NB4 (cell line): ENCODE measurements at regions not wholly inside any gene's neighbourhood (a gene's known extent, or its start where the extent isn't known, plus 50 kb on each side); places are given as distances from the start of the nearest gene placed in this dataset.
"Not testable (repeated sequence)": the region's sequence is repeated elsewhere in the genome, so short reads cannot be mapped to it uniquely, and the experiment has no call there.

Experiments used
- DNase-seq: peaks from one replicate; pipeline ENCODE4 v3.0.0; 2010; ENCODE audit warnings: low read depth
- H3K4me3 ChIP-seq: one replicate; pipeline ENCODE4 v1.5.1; 2011; ENCODE audit warnings: mild to moderate bottlenecking, low read depth, low read length, moderate library complexity
- MAX ChIP-seq: IDR thresholded peaks from 2 replicates; pipeline ENCODE4 v1.6.1; 2011; ENCODE audit warnings: low read depth, low read length
- MYC ChIP-seq: IDR thresholded peaks from 2 replicates; pipeline ENCODE4 v1.6.1; 2011; ENCODE audit warnings: low read depth, low read length
- POLR2A ChIP-seq: IDR thresholded peaks from 2 replicates; pipeline ENCODE4 v1.6.1; 2011; ENCODE audit warnings: mild to moderate bottlenecking; ENCODE audit not compliant: insufficient read length; ENCODE audit errors: extremely low read depth
- TF ChIP-seq, protein P1 (sequence below): IDR thresholded peaks from one replicate; pipeline ENCODE4 v1.5.1; 2012; ENCODE audit warnings: low read depth, low read length

- no peak for DNase-seq
- TF ChIP-seq, protein P1, sequence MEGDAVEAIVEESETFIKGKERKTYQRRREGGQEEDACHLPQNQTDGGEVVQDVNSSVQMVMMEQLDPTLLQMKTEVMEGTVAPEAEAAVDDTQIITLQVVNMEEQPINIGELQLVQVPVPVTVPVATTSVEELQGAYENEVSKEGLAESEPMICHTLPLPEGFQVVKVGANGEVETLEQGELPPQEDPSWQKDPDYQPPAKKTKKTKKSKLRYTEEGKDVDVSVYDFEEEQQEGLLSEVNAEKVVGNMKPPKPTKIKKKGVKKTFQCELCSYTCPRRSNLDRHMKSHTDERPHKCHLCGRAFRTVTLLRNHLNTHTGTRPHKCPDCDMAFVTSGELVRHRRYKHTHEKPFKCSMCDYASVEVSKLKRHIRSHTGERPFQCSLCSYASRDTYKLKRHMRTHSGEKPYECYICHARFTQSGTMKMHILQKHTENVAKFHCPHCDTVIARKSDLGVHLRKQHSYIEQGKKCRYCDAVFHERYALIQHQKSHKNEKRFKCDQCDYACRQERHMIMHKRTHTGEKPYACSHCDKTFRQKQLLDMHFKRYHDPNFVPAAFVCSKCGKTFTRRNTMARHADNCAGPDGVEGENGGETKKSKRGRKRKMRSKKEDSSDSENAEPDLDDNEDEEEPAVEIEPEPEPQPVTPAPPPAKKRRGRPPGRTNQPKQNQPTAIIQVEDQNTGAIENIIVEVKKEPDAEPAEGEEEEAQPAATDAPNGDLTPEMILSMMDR, result no peak
- TF ChIP-seq POLR2A (no peak), MAX (no peak), MYC (no peak)
- no peak overlapping the region for H3K4me3 ChIP-seq
Measured at GRCh38 chr1:87981810-87982209, 653.1 kb downstream of the LMO4 start.

DNA sequence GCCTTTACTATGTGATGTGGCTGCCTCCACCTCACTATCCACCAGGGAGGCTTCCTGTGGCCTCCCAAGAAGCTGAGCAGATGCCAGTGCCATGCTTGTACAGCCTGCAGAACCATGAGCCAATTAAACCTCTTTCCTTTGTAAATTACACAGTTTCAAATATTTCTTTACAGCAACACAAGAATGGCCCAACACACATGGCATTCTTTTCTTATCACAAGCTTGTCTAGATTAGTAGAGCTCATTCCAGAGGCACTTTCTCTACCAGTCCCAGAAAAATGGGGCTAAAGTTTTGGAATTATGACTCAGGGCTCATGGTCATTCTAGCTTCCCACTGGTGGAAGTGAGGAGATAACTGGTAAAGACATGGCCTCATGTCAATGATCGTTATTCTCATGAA lies 655.2 kb downstream of the LMO4 start:
- no peak for TF ChIP-seq MAX
- TF ChIP-seq, protein P1, result no peak
- TF ChIP-seq MYC, result no peak
- no peak for TF ChIP-seq POLR2A
- no peak overlapping the region for H3K4me3 ChIP-seq
- no peak for DNase-seq

DNA sequence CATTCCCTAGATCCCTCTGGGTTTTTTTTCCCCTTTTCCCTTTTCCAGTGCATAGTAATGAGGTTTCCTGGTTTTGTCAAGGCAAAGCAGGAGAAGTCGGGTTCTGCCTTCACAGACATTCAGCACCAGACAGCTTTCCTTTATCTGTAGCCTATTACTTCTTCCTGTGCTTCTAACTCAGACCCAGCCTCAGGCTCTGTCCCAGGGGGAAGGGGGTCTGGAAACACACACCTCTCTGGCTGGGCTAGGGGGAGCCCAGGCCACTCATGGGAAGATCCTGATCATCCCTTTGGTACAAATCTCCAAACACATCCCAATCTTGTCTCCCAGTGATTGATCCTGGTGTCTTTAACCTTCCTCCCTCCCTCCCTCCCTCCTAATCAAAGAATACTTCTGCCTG lies 656.4 kb downstream of the LMO4 start:
- TF ChIP-seq POLR2A (no peak), MYC (no peak), MAX (no peak)
- TF ChIP-seq, protein P1, result no peak

DNA sequence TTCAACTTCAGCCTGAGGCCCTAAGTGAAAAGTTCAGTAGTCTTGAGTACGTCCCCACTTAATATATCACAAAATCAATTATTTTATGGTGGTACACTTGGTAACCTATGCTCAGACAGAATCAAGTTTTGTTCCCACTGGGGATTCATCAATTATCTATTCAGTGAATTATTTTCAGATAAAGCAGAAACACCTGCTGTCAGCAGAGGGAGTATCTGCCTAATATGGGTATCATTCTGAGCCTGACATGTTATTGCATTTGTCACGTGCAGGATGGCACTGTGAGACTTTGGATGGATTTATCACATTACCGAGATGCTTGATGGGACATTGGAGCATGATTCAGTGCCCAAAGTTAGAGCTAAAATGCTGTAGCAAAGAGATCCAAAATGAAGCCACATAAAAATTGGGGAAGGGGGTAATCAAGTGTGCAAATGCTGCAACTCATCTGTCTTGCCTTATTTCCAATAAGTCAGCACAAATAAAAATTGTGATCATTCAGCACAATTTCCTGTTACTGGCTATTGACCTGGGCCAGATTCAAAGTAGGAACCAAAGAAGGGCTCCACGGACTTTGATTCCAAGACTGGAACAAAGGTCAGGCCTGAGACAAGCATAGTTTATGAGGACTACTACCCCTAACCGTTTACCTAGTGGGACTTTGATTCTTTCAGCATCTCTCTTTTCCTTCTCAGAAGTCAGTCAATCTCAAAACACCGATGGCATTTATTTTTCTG lies 657.6 kb downstream of the LMO4 start:
- DNase-seq, result no peak
- H3K4me3 ChIP-seq, result no peak overlapping the region
- TF ChIP-seq, protein P1, result no peak
- TF ChIP-seq MYC, result no peak
- TF ChIP-seq POLR2A, result no peak
- no peak for TF ChIP-seq MAX

More for the DNA sequence above, 656.4 kb downstream of the LMO4 start:
- DNase-seq, result no peak
- H3K4me3 ChIP-seq, result no peak overlapping the region

GRCh38 chr1:87989346-87989745 lies 660.7 kb downstream of the LMO4 start:
- TF ChIP-seq, protein P1, result no peak
- no peak for TF ChIP-seq POLR2A
- no peak overlapping the region for H3K4me3 ChIP-seq
- no peak for DNase-seq

DNA sequence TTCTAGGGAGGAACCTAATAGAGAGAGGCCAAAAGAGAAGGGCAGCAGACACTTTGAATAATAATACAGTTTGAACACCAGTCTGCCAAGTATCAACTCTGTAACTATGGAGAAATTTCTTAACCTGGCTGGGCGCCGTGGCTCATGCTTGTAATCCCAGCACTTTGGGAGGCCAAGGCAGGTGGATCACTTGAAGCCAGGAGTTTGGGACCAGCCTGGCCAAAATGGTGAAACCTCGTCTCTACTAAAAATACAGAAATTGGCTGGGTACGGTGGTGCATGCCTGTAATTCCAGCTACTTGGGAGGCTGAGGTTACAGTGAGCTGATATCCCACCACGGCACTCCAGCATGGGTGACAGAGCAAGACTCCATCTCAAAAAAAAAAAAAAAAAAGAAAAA lies 663.9 kb downstream of the LMO4 start:
- H3K4me3 ChIP-seq, DNase-seq: not testable (repeated sequence)
